ENCODE measurements at regions not wholly inside any gene's neighbourhood (a gene's known extent, or its start where the extent isn't known, plus 50 kb on each side); places are given as distances from the start of the nearest gene placed in this dataset.

GRCh38 chr5:141800617-141801016, 77.6 kb downstream of the PCDH1 start:
- DNase-seq (ENCODE audit: low spot score): no peak
- no peak overlapping the region for H3K27ac ChIP-seq
- ChIA-PET CTCF (no interaction called here), POLR2A (ENCODE audit: low non-redundant PET) (no interaction called here)
- no peak for TF ChIP-seq CTCF (conservative IDR thresholded peaks at IDR 0.05; ENCODE audit: low read depth)

GRCh38 chr5:141799507-141800167, 78.6 kb downstream of the PCDH1 start:
- no peak for DNase-seq (ENCODE audit: low spot score)
- ChIA-PET POLR2A (ENCODE audit: low non-redundant PET) (no interaction called here), CTCF (interaction anchor here (0.6 to 1.2 kb wide), 2 partner anchors 12 to 41 kb away, joined by 4 to 11 read pairs; no protein-coding TSS in a partner anchor)
- H3K27ac ChIP-seq: no peak overlapping the region
- no peak for TF ChIP-seq CTCF (conservative IDR thresholded peaks at IDR 0.05; ENCODE audit: low read depth)

- DNase-seq (ENCODE audit: low spot score): no peak
- CTCF ChIA-PET: no interaction called here
Observed at GRCh38 chr5:141797425-141797824, 80.8 kb downstream of the PCDH1 start.

GRCh38 chr5:141795421-141795820, 82.8 kb downstream of the PCDH1 start:
- H3K27ac ChIP-seq: no peak overlapping the region
- DNase-seq (ENCODE audit: low spot score): no peak
- ChIA-PET CTCF (interaction anchor here (1.1 kb wide), 1 partner anchor 83 kb away, joined by 3 read pairs; the partner anchor contains the start of gene PCDH1), POLR2A (ENCODE audit: low non-redundant PET) (no interaction called here)
- no peak for TF ChIP-seq CTCF (conservative IDR thresholded peaks at IDR 0.05; ENCODE audit: low read depth)

More at GRCh38 chr5:141797425-141797824, 80.8 kb downstream of the PCDH1 start:
- POLR2A ChIA-PET (ENCODE audit: low non-redundant PET): no interaction called here
- H3K27ac ChIP-seq: no peak overlapping the region
- no peak for TF ChIP-seq CTCF (conservative IDR thresholded peaks at IDR 0.05; ENCODE audit: low read depth)

- TF ChIP-seq CTCF (conservative IDR thresholded peaks at IDR 0.05; ENCODE audit: low read depth): no peak
- ChIA-PET CTCF (interaction anchor here (0.5 to 1.5 kb wide), 4 partner anchors 17 to 119 kb away, joined by 3 to 4 read pairs (median 3); no protein-coding TSS in a partner anchor), POLR2A (ENCODE audit: low non-redundant PET) (no interaction called here)
- no peak overlapping the region for H3K27ac ChIP-seq
- DNase-seq (ENCODE audit: low spot score): no peak
Observed at GRCh38 chr5:141793881-141794280, 84.3 kb downstream of the PCDH1 start.

- ChIA-PET POLR2A (ENCODE audit: low non-redundant PET) (no interaction called here), CTCF (interaction anchor here (0.5 to 1.5 kb wide), 3 partner anchors 91 to 119 kb away, joined by 3 to 4 read pairs (median 3); no protein-coding TSS in a partner anchor)
- DNase-seq (ENCODE audit: low spot score): no peak
- TF ChIP-seq CTCF (conservative IDR thresholded peaks at IDR 0.05; ENCODE audit: low read depth): no peak
- no peak overlapping the region for H3K27ac ChIP-seq
Observed at GRCh38 chr5:141793403-141793802, 84.8 kb downstream of the PCDH1 start.
